H9 (cell line): ENCODE measurements at regions not wholly inside any gene's neighbourhood (a gene's known extent, or its start where the extent isn't known, plus 50 kb on each side); places are given as distances from the start of the nearest gene placed in this dataset.

Experiments used
- DNase-seq: peaks from one replicate; pipeline ENCODE4 v3.0.0-alpha.2; 2017
- H2AFZ ChIP-seq: one replicate; pipeline ENCODE4 v1.6.1; 2013; ENCODE audit warnings: mild to moderate bottlenecking, low read length, control low read depth, moderate library complexity
- H2AK5ac ChIP-seq: 2 replicates; pipeline ENCODE4 v1.6.1; 2013; ENCODE audit warnings: low read length, control low read depth, mixed read lengths; ENCODE audit not compliant: insufficient read length
- H2BK120ac ChIP-seq: one replicate; pipeline ENCODE4 v1.6.1; 2013; ENCODE audit warnings: low read depth, mild to moderate bottlenecking, low read length, control low read depth, inconsistent platforms; ENCODE audit not compliant: poor library complexity, severe bottlenecking
- H2BK12ac ChIP-seq: 2 replicates; pipeline ENCODE4 v1.6.1; 2013; ENCODE audit warnings: low read length, control low read depth, mixed read lengths, low read depth; ENCODE audit not compliant: insufficient read length
- H2BK15ac ChIP-seq: 2 replicates; pipeline ENCODE4 v1.6.1; 2013; ENCODE audit warnings: low read depth, low read length, control low read depth
- H2BK20ac ChIP-seq: one replicate; pipeline ENCODE4 v1.6.1; 2013; ENCODE audit warnings: low read depth, mild to moderate bottlenecking, low read length, control low read depth, inconsistent platforms; ENCODE audit not compliant: poor library complexity, severe bottlenecking
- H2BK5ac ChIP-seq: 2 replicates; pipeline ENCODE4 v1.6.1; 2013; ENCODE audit warnings: low read length, control low read depth, mixed read lengths; ENCODE audit not compliant: insufficient read length
- H3K14ac ChIP-seq: 2 replicates; pipeline ENCODE4 v1.6.1; 2013; ENCODE audit warnings: low read length, control low read depth; ENCODE audit not compliant: insufficient read depth
- H3K18ac ChIP-seq: 2 replicates; pipeline ENCODE4 v1.6.1; 2013; ENCODE audit warnings: low read depth, mild to moderate bottlenecking, mixed read lengths, low read length, control low read depth; ENCODE audit not compliant: insufficient read length
- H3K23ac ChIP-seq: 2 replicates; pipeline ENCODE4 v1.6.1; 2013; ENCODE audit warnings: low read length, control low read depth, mixed read lengths, low read depth; ENCODE audit not compliant: insufficient read length
- H3K23me2 ChIP-seq: 2 replicates; pipeline ENCODE4 v1.6.1; 2013; ENCODE audit warnings: low read depth, mild to moderate bottlenecking, mixed read lengths, low read length, control low read depth; ENCODE audit not compliant: insufficient read length, poor library complexity, severe bottlenecking
- H3K27ac ChIP-seq: 2 replicates; pipeline ENCODE4 v1.5.1; 2013; ENCODE audit warnings: low read length, control low read depth, mixed read lengths, low read depth; ENCODE audit not compliant: insufficient read length
- H3K27me3 ChIP-seq: 2 replicates; pipeline ENCODE4 v1.6.1; 2013; ENCODE audit warnings: low read length, control low read depth, inconsistent platforms; ENCODE audit not compliant: insufficient read depth
- H3K4ac ChIP-seq: 2 replicates; pipeline ENCODE4 v1.6.1; 2013; ENCODE audit warnings: low read depth, mild to moderate bottlenecking, control low read depth, inconsistent platforms, low read length, moderate library complexity
- H3K4me1 ChIP-seq: 2 replicates; pipeline ENCODE4 v1.6.1; 2013; ENCODE audit warnings: low read length, control low read depth, inconsistent platforms; ENCODE audit not compliant: insufficient read depth
- H3K4me2 ChIP-seq: 2 replicates; pipeline ENCODE4 v1.6.1; 2013; ENCODE audit warnings: low read length, control low read depth, mixed read lengths; ENCODE audit not compliant: insufficient read length, insufficient read depth
- H3K56ac ChIP-seq: 2 replicates; pipeline ENCODE4 v1.6.1; 2013; ENCODE audit warnings: low read depth, mild to moderate bottlenecking, mixed read lengths, low read length, control low read depth; ENCODE audit not compliant: insufficient read length
- H3K79me1 ChIP-seq: 2 replicates; pipeline ENCODE4 v1.6.1; 2013; ENCODE audit warnings: low read depth, mild to moderate bottlenecking, moderate library complexity, low read length, control low read depth, inconsistent platforms; ENCODE audit not compliant: insufficient read depth, poor library complexity, severe bottlenecking
- H3K79me2 ChIP-seq: 2 replicates; pipeline ENCODE4 v1.6.1; 2013; ENCODE audit warnings: low read length, control low read depth, inconsistent platforms; ENCODE audit not compliant: insufficient read depth
- H3K9ac ChIP-seq: 2 replicates; pipeline ENCODE4 v1.6.1; 2013; ENCODE audit warnings: low read length, control low read depth, mixed read lengths; ENCODE audit not compliant: insufficient read length; ENCODE audit errors: extremely low read depth
- H3K9me3 ChIP-seq: one replicate; pipeline ENCODE4 v1.6.1; 2013; ENCODE audit warnings: low read depth, low read length, inconsistent platforms; ENCODE audit not compliant: control insufficient read depth
- H3T11ph ChIP-seq: one replicate; pipeline ENCODE4 v1.6.1; 2013; ENCODE audit warnings: mild to moderate bottlenecking, low read length, control low read depth, inconsistent platforms
- H4K20me1 ChIP-seq: one replicate; pipeline ENCODE4 v1.6.1; 2013; ENCODE audit not compliant: control insufficient read depth, insufficient read length, insufficient read depth
- H4K5ac ChIP-seq: 2 replicates; pipeline ENCODE4 v1.6.1; 2013; ENCODE audit warnings: low read depth, mild to moderate bottlenecking, mixed read lengths, low read length, control low read depth; ENCODE audit not compliant: insufficient read length
- H4K8ac ChIP-seq: replicated peaks from 2 replicates; pipeline ENCODE4 v1.6.1; 2013; ENCODE audit warnings: low read length, control low read depth, mixed read lengths, low read depth; ENCODE audit not compliant: insufficient read length
- H4K91ac ChIP-seq: 2 replicates; pipeline ENCODE4 v1.6.1; 2013; ENCODE audit warnings: low read depth, mild to moderate bottlenecking, moderate library complexity, mixed read lengths, low read length, control low read depth; ENCODE audit not compliant: insufficient read length
- H3K27ac Mint-ChIP-seq, 3 experiments: 2 replicates in 2 of 3; 3 replicates in 1 of 3; pipeline ENCODE4 v1.8.0; 2020 to 2021; ENCODE audit warnings: mixed read lengths in 3 of 3, mild to moderate bottlenecking in 1 of 3, moderate library complexity in 1 of 3
- H3K27me3 Mint-ChIP-seq: 2 replicates; pipeline ENCODE4 v1.8.0; 2021; ENCODE audit warnings: low read depth, mild to moderate bottlenecking, moderate library complexity, mixed read lengths
- H3K36me3 Mint-ChIP-seq, 3 experiments: 2 replicates in 2 of 3; 3 replicates in 1 of 3; pipeline ENCODE4 v1.8.0; 2020 to 2021; ENCODE audit warnings: low read depth in 3 of 3, mixed read lengths in 3 of 3; ENCODE audit not compliant: insufficient read depth in 1 of 3
- H3K4me1 Mint-ChIP-seq, 2 experiments: 2 replicates each; pipeline ENCODE4 v1.8.0; 2020; ENCODE audit warnings: mixed read lengths in 2 of 2
- H3K4me3 Mint-ChIP-seq, 2 experiments: 2 replicates in 1 of 2; 3 replicates in 1 of 2; pipeline ENCODE4 v1.8.0; 2020 to 2021; ENCODE audit warnings: mild to moderate bottlenecking in 2 of 2, mixed read lengths in 2 of 2, moderate library complexity in 1 of 2
- H3K9me3 Mint-ChIP-seq, 2 experiments: 2 replicates in 1 of 2; 3 replicates in 1 of 2; pipeline ENCODE4 v1.8.0; 2020; ENCODE audit warnings: mild to moderate bottlenecking in 2 of 2, mixed read lengths in 2 of 2, moderate library complexity in 1 of 2
- WGBS: extraction: QIAGEN DNeasy Blood & Tissue Kit; methylation state at CpG from one replicate; pipeline ENCODE4 v1.1.7; 2013; ENCODE audit warnings: missing lambda C conversion rate, low lambda C conversion rate, mixed read lengths; ENCODE audit not compliant: insufficient read length; ENCODE audit errors: extremely low coverage; 5-methylcytosine and 5-hydroxymethylcytosine counted together
- TF ChIP-seq, protein P1 (sequence below): fragments of 200-600 bp; sonication (generic); conservative IDR thresholded peaks from 3 replicates; pipeline ENCODE4 v1.8.0; 2021; ENCODE audit warnings: antibody characterized with exemption, mild to moderate bottlenecking

DNA sequence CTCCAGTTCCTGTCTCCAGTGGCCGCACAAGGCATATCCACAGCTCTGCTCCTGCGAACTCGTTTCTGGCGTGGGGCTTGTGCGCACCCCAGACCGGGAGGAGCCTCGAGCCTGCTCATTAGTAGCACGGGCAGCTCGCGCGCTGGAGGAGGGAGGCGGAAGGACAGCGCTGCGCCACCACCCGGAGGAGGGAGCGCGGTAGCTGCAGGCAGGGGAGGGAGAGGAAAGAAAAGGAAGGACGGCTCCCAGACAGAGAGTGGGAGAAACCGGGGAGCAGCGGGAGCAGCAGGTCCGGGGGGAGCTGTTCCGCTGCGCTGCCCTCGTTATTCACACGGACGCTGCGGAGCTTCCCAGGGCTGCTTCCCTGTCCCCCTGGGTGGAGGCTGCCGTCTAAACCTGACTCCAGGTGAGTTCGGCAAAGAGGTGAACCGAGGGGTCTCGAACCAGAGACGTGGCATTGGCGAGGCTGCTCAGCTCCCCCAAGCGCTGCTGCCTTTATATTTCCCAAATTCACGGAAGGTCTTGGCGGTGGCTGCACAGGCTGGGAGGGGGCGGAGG is 121.3 kb upstream of the ZNF717 start:
- peak; percentile 88 for DNase-seq
- Mint-ChIP-seq H3K36me3 (no peaks in the 10 kb centered on the region; a peak in 2 of 7 replicates), H3K4me1 (peaks cover 12 to 16% of the 10 kb centered on the region in 2 experiments), H3K4me3 (peak overlapping the region; percentile 84 to 90), H3K9me3 (no peaks in the 10 kb centered on the region; a peak in 1 of 5 replicates), H3K27ac (peak overlapping the region in 1 of 3 experiments; percentile 93; a peak in 2 of 7 replicates), H3K27me3 (peaks cover 27% of the 10 kb centered on the region)
- H3K4ac ChIP-seq, result no peak overlapping the region
- H2BK5ac ChIP-seq, result no peak overlapping the region
- H4K91ac ChIP-seq, result no peak overlapping the region
- no CpG with 5 or more reads among the region's 37 CpGs for WGBS
- H4K5ac ChIP-seq, result no peak overlapping the region
- no peak overlapping the region for H3T11ph ChIP-seq
- no peak overlapping the region for H2BK12ac ChIP-seq
- peak overlapping the region; percentile 91 for H3K4me2 ChIP-seq
- no peak overlapping the region for H3K56ac ChIP-seq
- peak overlapping the region; percentile 53 for H3K9ac ChIP-seq
- H3K79me2 ChIP-seq, result no peaks in the 10 kb centered on the region
- H3K27ac ChIP-seq, result no peak overlapping the region
- H4K20me1 ChIP-seq, result no peaks in the 10 kb centered on the region
- peaks cover 8% of the 10 kb centered on the region for H3K23me2 ChIP-seq
- no peak overlapping the region for H4K8ac ChIP-seq
- TF ChIP-seq, protein P1, sequence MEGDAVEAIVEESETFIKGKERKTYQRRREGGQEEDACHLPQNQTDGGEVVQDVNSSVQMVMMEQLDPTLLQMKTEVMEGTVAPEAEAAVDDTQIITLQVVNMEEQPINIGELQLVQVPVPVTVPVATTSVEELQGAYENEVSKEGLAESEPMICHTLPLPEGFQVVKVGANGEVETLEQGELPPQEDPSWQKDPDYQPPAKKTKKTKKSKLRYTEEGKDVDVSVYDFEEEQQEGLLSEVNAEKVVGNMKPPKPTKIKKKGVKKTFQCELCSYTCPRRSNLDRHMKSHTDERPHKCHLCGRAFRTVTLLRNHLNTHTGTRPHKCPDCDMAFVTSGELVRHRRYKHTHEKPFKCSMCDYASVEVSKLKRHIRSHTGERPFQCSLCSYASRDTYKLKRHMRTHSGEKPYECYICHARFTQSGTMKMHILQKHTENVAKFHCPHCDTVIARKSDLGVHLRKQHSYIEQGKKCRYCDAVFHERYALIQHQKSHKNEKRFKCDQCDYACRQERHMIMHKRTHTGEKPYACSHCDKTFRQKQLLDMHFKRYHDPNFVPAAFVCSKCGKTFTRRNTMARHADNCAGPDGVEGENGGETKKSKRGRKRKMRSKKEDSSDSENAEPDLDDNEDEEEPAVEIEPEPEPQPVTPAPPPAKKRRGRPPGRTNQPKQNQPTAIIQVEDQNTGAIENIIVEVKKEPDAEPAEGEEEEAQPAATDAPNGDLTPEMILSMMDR, result peak; percentile 58
- H2BK120ac ChIP-seq, result no peak overlapping the region
- H3K79me1 ChIP-seq, result no peaks in the 10 kb centered on the region
- no peak overlapping the region for H3K23ac ChIP-seq
- H2BK15ac ChIP-seq, result no peak overlapping the region
- H2AK5ac ChIP-seq, result no peak overlapping the region
- H3K4me1 ChIP-seq, result no peaks in the 10 kb centered on the region
- peak overlapping the region; percentile 88 for H3K14ac ChIP-seq
- no peaks in the 10 kb centered on the region for H3K9me3 ChIP-seq
- H3K27me3 ChIP-seq, result no peaks in the 10 kb centered on the region
- H2AFZ ChIP-seq, result no peak overlapping the region
- no peak overlapping the region for H2BK20ac ChIP-seq
- peak overlapping the region; percentile 45 for H3K18ac ChIP-seq
